HTR-8/SVneo (cell line): ENCODE measurements at regions not wholly inside any gene's neighbourhood (a gene's known extent, or its start where the extent isn't known, plus 50 kb on each side); places are given as distances from the start of the nearest gene placed in this dataset.

ENCODE experiments used
- DNase-seq: peaks from one replicate; pipeline ENCODE4 v3.0.0; 2011; ENCODE audit warnings: low spot score, mixed read lengths; ENCODE audit not compliant: insufficient read length
- FAIRE-seq: peaks from 2 replicates; lab custom pipeline; 2011; peaks lifted over from hg19 to GRCh38; lab: Jason Lieb, UNC

- DNase-seq (no peak), FAIRE-seq (no peak)
Observed at GRCh38 chr9:14366076-14366475, 52.1 kb upstream of the NFIB start.

GRCh38 chr9:14365670-14366069, 51.7 kb upstream of the NFIB start:
- no peak for FAIRE-seq
- no peak for DNase-seq
